ENCODE measurements at regions not wholly inside any gene's neighbourhood (a gene's known extent, or its start where the extent isn't known, plus 50 kb on each side); places are given as distances from the start of the nearest gene placed in this dataset.

DNA sequence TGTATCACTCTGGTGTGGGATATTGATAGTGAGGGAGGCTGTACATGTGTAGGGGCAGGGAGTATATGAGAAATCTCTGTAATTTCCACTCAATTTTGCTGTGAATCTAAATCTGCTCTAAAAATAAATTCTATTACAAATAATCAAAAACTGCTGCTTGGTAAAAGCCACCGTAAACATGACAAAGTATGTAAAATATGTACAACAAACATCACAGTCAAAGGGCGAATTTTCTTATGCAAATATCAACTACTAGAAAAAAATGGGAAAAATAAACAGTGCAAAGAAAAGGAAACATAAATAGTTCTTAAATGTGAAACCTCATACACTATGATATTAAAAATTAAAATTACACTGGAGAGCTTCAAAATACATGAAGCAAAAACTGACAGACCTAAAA is 105.1 kb upstream of the DCLK2 start:
- BruUV-seq (replicated peaks) = no TSS peak
- Histone ChIP-seq H2AFZ (ENCODE audit: control insufficient read depth, low read depth, low read length) (no peak overlapping the region), H3K4me1 (ENCODE audit: control insufficient read depth, insufficient read depth, low read length) (no peaks in the 10 kb centered on the region), H3K4me3 (no peak overlapping the region), H3K9ac (ENCODE audit: control insufficient read depth, insufficient read depth, low read length) (no peak overlapping the region), H3K27me3 (replicated peaks in 1 of 2; ENCODE audit: control insufficient read depth in 2 of 2, insufficient read depth in 2 of 2, low read length in 1 of 2) (no peaks in the 10 kb centered on the region), H3K27ac (ENCODE audit: control insufficient read depth, insufficient read depth) (no peak overlapping the region), H4K20me1 (ENCODE audit: control insufficient read depth, insufficient read depth) (no peaks in the 10 kb centered on the region), H3K4me2 (ENCODE audit: control insufficient read depth, insufficient read depth) (no peak overlapping the region), H3K36me3 (ENCODE audit: control insufficient read depth in 2 of 2, insufficient read depth in 2 of 2, low read length in 1 of 2) (no peaks in the 10 kb centered on the region), H3K79me2 (ENCODE audit: control insufficient read depth, insufficient read depth, low read length) (no peaks in the 10 kb centered on the region), H3K9me3 (replicated peaks; ENCODE audit: control insufficient read depth, insufficient read depth, low read length) (no peaks in the 10 kb centered on the region)
- POLR2A ChIA-PET = no interaction called here
- in situ Hi-C loops (cut with MboI) = no loop called here
- FAIRE-seq (no peak), ATAC-seq (no peak), DNase-seq (ENCODE audit: low read depth, low spot score) (no peak)
- CTCF ChIA-PET = no interaction called here
- RAD21 ChIA-PET (ENCODE audit: unreplicated experiment) = no interaction called here
- WGBS (ENCODE audit: insufficient coverage, insufficient replicate concordance, low lambda C conversion rate, missing lambda C conversion rate) = 0% methylated on average over 2 of the region's 2 CpGs
- intact Hi-C loops (cut with micrococcal nuclease; ENCODE audit: unreplicated experiment) = no loop called here
- SMC1A ChIA-PET (ENCODE audit: uncharacterized antibody, unreplicated experiment) = no interaction called here
- TF ChIP-seq PAX5 (IDR thresholded peaks at IDR 0.05; ENCODE audit: borderline replicate concordance, low read depth, low read length) = no peak
- no peak for TF ChIP-seq LARP7 (IDR thresholded peaks at IDR 0.05)
- TF ChIP-seq CHD2 (IDR thresholded peaks at IDR 0.05; ENCODE audit: borderline replicate concordance, low read depth, low read length) = no peak
- no peak for TF ChIP-seq TCF7 (IDR thresholded peaks at IDR 0.05; ENCODE audit: borderline replicate concordance)
- TF ChIP-seq IKZF1 (conservative IDR thresholded peaks at IDR 0.05) = no peak
- TF ChIP-seq SIN3A (IDR thresholded peaks at IDR 0.05; ENCODE audit: low read depth, low read length) = no peak
- TF ChIP-seq, protein P1, sequence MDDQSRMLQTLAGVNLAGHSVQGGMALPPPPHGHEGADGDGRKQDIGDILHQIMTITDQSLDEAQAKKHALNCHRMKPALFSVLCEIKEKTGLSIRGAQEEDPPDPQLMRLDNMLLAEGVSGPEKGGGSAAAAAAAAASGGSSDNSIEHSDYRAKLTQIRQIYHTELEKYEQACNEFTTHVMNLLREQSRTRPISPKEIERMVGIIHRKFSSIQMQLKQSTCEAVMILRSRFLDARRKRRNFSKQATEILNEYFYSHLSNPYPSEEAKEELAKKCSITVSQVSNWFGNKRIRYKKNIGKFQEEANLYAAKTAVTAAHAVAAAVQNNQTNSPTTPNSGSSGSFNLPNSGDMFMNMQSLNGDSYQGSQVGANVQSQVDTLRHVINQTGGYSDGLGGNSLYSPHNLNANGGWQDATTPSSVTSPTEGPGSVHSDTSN (IDR thresholded peaks at IDR 0.05; ENCODE audit: insufficient replicate concordance, low read depth, low read length) = no peak
- no peak for TF ChIP-seq MYB (IDR thresholded peaks at IDR 0.05; ENCODE audit: borderline replicate concordance, low read depth, low read length)
- TF ChIP-seq MYC (IDR thresholded peaks at IDR 0.05; ENCODE audit: insufficient read depth, insufficient read length, insufficient replicate concordance, low read length, severe bottlenecking) = no peak
- TF ChIP-seq EP300 (IDR thresholded peaks at IDR 0.05; ENCODE audit: borderline replicate concordance in 1 of 2, control insufficient read depth in 1 of 2, low read depth in 2 of 2, low read length in 2 of 2) = no peak
- TF ChIP-seq SMARCA5 (IDR thresholded peaks at IDR 0.05) = no peak
- no peak for TF ChIP-seq RAD51 (IDR thresholded peaks at IDR 0.05)

All from GM12878 (cell line).